Erythroblast (primary cell): ENCODE measurements at regions not wholly inside any gene's neighbourhood (a gene's known extent, or its start where the extent isn't known, plus 50 kb on each side); places are given as distances from the start of the nearest gene placed in this dataset.

Experiments
- GATA1 ChIP-seq: IDR thresholded peaks from 2 replicates; pipeline ENCODE4 v1.6.1; 2011; ENCODE audit warnings: low read depth, mild to moderate bottlenecking, control low read depth, low read length, moderate library complexity
- POLR2A ChIP-seq: IDR thresholded peaks from 2 replicates; pipeline ENCODE4 v1.6.1; 2011; ENCODE audit warnings: mild to moderate bottlenecking, low read length

DNA sequence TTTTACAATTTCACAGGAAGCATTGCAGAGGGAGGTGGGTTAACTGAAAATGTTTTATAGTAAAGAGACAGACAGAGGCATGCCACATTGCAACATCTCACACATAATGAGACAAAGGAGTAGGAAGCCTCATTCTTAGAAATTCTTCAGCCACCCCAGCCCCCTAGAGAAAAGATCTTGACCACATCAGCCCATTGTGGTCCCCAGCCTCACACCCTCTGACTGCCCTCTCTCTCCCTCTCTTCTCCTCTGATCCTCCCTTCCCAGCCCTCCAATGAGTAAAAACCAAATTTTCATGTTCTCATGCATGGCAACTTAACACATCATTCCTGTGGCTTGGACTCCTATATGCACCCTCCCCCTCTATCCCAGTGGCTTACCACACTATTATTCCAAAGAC lies 174.1 kb downstream of the UACA start:
- TF ChIP-seq POLR2A (no peak), GATA1 (no peak)
